DMS 273 (cell line): ENCODE measurements at regions not wholly inside any gene's neighbourhood (a gene's known extent, or its start where the extent isn't known, plus 50 kb on each side); places are given as distances from the start of the nearest gene placed in this dataset.
"Not testable (repeated sequence)": the region's sequence is repeated elsewhere in the genome, so short reads cannot be mapped to it uniquely, and the experiment has no call there.

ENCODE experiments used
- DNase-seq: peaks from one replicate; lab custom pipeline; 2025; ENCODE audit not compliant: unreplicated experiment; lab: John Stamatoyannopoulos, UW

DNA sequence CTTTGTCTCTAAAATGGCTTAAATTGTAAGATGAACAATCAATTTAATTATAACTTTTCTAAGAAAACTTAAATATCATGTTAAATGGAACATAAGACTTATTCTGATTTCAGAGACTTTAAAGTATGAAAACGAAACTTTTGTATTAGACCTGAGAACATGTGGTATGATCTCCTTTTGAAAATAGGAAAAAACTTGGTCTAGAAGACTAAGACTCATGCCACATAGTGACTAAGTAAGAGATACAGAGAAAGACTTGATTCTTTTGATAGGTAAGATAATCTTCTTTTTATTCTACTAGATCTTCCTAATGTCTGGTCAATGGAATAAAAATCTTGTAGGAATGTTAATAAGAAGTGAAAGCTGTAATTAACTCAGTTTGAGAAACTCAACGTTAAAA is 326.3 kb upstream of the GRIA3 start:
- no peak for DNase-seq

DNA sequence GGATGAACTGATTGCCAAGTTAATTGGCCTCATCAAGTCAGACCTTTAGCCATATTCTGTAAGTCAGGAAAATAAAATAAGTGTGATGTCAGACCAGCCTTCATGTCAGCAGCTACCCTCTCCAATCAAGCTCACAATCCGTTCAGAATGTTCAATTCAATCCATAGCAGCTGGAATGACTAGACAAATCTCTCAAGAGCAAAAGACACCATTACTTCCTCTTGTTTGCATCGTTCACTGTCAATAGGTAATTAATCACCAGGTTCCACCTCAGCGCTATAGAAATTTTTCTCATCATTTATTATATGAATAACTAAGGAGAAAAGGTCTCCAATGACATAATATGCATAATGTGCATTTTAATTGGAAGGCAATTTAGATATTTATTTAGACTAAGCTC is 321.0 kb upstream of the GRIA3 start:
- DNase-seq = no peak

DNA sequence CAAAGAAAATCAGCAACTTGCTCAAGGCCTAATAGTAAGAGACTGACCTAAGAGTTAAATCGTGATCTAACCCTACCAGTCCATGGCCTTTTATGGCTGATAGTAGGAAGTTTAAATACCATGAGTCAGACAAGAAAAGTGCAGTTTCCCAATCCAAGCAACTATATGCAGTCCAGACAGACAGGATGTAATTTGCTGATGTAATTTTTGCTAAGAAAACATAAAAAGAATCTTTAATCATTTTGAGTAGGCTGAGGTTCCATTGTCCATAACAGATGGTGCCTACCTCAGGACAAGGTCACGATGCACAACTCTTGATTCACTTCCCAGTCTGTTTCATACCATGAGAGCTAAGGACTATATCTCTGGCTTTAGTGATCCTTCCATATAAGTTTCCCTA is 317.5 kb upstream of the GRIA3 start:
- no peak for DNase-seq

DNA sequence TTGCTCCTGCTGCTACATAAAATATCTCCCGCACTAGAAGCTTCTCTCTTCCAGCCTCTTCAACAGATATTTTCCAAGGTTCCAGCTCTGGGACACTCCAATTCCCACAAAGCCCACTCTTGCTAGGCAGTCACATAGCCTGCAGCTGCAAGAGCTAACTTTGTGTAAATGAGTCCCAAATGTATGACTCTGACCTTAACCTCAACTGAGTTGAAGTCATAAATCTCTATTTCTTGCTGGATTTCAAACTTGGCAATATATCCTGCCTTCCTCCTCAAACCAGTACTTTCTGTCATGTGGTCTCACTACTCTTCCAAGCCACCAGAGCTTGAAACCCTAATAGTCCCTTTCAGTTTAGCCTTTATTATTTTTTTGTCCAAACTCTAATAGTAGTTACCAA is 315.4 kb upstream of the GRIA3 start:
- no peak for DNase-seq

DNA sequence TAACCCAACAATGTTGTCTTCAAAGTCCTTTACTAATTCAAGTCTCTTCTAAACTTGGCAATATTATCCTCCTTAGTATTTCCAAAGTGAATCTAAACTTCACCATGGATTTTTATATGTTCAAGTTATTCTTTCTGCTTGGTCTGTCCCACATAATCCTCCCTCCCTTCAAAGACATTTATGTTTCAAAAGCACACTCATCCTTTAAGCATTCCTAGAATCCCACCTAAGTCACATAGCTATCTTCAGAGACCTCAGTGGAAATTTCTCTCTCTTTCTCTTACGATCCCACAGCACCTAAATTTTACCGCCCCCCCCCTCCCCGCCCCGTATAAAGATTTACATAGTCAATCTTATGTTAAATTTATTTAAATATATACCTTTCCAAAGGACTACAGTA is 314.9 kb upstream of the GRIA3 start:
- DNase-seq = no peak

DNA sequence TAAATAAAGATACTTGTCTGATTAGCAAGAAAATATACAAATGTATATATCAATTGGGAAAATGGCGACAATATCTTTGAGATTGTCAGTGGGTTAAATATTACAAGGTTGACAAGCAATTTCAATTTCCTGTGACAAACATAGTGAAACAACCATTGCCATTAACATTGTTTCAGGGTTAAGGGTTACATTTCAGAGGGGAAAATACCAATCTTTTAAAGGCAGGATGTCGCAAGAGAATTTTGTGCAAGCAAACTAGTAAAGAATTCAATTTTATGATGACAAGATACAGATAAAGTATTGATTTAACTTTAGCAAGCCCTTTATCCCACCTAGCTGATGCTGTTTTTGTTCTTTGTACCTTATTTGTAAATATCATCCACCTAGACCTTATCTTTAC is 305.8 kb upstream of the GRIA3 start:
- DNase-seq = no peak

DNA sequence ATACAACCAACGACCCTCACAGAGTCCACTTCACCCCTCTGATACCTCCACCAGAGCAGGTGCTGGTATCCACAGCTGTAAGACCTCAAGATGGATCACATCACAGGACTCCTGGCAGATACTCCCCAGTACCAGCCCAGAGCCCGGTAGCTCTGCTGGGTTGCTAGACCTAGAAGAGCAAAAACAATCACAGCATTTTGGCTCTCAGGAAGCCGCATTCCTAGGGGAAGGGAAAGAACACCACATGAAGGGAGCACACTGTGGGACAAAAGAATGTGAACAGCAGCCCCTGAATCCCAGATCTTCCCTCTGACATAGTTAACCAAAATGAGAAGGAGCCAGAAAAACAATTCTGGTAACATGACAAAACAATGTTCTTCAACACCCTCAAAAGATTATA is 303.1 kb upstream of the GRIA3 start:
- DNase-seq = no peak

DNA sequence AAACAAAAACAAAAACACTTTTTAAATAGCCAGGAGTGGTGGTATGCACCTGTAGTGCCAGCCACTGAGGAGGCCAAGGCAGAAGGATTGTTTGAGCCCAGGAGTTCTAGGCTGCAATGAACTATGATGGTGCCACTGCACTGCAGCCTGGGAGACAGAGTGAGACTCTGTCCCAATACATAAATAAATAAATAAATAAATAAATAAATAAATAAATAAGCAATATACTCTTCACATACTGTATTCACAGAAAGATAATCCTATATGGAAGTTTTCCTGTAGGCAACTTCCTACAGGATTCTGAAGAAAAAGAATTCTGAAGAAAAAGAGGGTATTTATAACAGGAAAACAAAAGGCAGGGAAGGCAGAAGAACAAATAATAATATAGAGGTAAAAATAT is 293.3 kb upstream of the GRIA3 start:
- DNase-seq = no peak

DNA sequence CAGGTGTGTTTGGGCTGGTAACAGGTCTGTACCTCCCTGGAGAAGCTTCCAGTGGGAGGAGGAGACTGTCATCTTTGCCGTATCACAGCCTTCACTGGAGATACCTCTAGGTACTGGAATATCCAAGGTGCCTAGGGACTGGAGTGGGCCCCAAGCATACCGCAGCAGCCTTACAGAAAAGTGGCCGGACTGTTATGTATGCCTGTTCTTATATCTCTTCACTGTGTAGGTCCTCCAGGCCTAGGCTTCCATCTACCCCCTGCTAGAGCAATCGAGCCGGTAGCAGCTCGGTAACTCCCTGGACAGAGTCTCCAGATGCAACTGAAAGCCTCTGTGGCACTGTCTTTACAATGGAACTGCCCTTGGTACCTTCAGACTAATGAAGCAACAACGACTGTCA is 277.4 kb upstream of the GRIA3 start:
- no peak for DNase-seq

DNA sequence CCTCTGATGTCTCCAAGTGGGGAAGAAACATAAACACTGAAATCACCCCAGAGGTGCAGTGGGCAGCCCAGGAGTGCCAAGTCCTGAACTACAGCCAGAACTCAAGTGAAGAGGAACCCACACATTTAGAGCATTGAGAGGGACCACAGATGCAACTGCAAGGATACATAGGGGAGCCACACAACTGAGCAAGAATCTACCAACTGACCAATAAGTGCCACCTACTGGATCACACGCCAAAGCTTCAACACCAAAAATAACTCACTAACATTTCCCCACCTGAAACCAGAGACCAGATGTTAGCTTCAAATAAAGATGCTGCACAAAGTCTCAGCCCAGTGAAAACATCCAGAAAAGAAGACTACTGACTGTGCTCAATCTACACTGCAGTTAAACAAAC is 276.7 kb upstream of the GRIA3 start:
- no peak for DNase-seq

DNA sequence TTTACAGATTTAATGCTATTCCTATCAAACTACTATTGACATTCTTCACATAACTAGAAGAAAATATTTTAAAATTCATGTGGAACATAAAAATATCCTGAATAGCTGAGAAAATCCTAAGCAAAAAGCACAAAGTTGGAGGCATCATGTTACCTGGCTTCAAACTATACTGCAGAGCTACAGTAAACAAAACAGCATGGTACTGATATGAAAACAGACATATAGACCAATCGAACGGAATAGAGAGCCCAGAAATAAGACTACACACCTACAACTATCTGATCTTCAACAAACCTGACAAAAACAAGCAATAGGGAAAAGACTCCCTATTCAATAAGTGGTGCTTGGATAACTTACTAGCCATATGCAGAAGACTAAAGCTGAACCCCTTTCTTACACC is 273.4 kb upstream of the GRIA3 start:
- DNase-seq = no peak

DNA sequence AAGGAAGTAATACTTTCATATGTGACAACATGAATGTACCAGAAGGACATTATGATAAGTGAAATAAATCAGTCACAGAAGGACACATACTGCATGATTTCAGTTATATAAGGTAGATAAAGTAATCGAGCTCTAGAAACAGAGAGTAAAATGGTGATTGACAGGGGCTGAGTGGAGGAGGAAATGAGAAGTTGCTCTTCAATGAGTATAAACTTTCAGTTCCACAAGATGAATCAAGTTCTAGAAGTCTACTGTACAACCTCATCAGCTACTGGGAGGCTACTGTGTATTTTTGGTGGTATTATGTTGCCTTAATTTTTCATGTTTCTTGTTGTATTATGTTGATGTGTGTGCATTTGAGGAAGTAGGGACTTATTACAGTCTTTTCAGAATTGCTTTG is 270.9 kb upstream of the GRIA3 start:
- DNase-seq = no peak

DNA sequence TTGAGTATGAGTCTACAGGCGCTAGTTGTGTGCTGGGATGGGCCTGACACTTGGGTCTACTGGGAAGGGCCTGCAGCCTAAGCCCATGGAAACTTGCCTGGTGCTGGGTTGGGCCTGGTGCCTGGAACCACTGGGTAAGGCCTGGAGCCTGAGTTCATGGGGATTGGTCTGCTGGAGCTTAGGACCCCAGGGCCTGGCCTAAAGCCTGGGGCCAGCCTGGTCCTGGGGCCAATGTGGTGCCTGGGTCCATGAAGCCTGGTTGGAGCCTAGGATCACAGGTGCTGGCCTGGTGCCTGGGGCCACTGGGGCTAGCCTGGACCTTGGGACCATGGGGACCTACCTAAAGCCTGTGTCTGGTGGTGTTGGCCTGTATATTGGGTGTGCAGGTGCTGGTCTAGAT is 270.3 kb upstream of the GRIA3 start:
- DNase-seq = no peak

DNA sequence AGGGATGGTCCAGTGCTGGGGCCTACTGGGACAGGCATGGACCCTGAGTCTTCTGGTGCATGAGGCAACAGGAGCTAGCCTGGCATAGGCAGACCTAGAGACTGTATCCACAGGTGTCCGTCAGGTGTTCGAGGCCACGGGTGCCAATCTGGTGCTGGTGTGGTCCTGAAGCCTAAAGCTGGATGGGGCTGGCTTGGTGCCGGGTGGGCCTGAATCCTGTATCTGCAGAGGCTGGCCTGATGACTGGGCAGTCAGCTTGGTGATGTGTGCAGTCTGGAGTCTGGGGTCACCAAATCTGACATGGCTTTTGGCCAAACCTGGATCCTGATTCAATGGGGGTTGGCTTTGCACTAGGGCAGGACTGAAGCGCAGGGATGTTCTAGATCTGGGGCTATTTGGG is 269.8 kb upstream of the GRIA3 start:
- no peak for DNase-seq

DNA sequence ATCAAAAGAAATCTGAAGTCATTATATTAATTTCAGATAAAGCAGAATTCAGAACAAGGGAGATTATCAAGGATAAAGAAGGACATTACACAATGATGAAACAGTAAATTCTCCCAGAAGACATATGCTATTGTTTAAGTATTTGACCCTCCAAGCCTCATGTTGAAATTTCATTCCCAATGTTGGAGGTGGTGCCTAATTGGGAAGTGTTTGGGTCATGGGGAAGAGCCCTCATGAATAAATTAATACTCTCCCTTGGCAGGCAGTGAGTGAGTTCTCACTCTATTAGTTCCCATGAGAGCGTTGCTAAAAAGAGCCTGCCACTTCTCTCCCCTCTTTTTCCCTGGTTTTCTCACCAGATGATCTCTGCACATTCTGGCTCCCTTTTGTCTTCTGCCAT is 249.9 kb upstream of the GRIA3 start:
- DNase-seq = no peak

DNA sequence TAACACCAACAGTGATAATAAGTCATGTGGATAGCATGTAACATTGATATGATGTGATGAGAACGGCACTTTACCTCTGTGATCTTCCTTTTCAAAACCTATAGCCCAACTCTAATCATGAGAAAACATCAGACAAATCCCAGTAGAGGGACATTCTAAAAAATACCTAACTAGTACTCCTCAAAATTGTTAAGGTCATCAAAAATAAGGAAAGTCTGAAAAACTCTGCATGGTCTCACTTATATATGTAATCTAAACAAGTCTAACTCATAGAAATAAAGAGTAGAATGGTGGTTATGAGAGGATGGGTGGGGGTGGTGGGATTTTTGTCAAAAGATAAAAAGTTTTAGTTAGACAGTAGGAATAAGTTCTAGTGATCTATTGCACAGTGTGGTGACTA is 243.9 kb upstream of the GRIA3 start:
- no peak for DNase-seq

DNA sequence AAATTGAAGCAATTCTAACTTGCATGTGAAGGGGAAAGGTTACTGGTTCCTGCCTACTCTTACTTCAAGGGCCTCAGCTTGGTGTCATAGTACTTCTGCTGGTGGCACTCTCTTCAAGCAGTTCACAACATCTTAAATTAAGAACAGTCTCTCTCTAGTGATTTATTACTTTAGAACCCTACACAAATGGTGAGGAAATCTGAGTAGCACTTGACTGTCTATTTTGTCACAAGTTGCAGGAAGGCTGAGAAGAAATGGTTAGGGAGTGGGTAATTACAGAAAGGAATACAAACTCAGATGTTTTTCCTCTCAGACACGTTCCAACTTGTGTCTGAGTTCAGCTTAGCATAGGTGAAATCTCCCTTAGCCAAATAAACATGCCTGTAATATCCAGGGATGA is 242.3 kb upstream of the GRIA3 start:
- no peak for DNase-seq

DNA sequence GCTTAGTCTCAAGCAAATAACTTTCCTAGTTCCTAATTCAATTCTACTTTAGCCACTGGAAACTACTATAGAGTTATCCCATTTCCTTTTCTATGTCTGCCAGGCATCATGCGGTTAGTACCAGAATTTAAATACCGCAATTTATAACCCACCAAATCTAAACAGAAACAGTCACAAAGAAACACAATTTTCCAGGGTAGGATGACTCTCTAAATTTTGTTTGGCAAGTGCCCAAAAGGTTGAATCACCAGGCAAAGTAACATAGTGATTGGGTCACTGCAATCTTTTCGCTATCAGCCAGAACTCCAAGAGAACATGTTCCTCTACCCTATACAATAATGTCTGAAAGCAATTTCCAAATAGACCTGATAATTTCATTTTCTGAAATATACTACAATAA is 240.2 kb upstream of the GRIA3 start:
- DNase-seq = no peak

DNA sequence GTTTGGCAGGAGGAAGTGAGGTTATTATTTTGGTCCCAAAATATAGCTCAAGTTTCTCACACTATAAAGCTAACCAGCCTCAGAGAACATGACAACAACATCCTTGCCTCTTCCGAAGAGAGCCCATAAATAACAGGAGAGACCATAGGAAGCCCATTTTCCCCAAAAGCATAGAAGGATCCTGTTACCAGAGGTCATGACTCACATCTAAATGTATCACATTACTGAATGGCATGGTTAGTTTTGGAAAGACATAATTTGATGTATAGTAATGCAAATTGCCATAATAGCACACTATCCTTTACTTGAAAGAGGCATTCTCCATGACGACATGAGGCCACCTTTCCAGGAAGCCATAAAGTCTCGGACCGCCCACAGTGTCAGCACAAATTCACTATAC is 238.8 kb upstream of the GRIA3 start:
- DNase-seq = no peak

DNA sequence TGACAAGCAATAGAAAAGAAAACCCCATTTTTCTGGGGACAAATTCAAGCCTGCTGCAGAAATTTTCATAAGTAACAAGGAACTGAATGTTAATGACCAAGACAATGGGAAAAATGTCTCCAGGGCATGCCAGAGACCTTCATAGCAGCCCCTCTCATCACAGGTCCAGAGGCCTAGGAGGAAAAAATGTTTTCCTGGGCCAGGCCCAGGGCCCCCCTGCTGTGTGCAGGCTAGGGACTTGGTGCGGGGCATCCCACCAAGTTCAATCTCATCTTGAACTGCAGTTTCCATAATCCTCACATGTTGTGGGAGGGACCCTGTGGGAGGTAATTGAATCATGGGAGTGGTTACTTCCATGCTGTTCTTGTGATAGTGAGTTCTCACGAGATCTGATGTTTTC is 211.5 kb upstream of the GRIA3 start:
- no peak for DNase-seq

DNA sequence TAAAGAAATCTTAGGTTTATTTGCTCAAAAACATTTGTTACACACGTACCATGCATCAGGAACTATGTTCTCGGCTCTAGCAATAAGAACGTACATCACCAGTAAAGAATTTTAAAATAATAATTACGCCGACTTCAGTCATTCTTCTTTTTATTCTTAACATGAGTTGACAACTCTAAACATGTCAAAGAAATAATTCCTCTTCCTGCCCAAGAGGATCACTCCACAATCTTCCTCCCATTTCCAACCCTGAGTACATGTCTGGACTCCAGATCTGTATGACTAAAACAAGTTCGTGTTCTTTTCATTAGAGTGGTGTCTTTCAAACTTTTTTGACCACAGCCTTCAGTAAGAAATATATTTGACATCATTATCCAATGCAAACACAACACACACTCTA is 201.6 kb upstream of the GRIA3 start:
- no peak for DNase-seq

DNA sequence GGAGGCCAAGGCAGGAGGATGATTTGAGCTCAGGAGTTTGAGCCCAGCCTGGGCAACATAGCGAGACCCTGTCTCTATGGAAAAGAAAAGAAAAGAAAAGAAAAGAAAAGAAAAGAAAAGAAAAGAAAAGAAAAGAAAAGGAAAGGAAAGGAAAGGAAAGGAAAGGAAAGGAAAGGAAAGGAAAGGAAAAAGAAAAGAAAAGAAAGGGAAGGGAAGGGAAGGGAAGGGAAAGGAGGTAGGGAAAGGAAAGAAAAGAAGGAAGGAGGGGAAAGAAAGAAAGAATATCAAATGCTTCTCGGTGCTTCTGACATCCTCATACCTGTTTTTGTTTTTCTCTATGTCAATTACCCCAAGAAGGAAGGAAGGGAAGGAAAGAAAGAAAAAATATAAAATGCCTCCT is 181.2 kb upstream of the GRIA3 start:
- not testable (repeated sequence) for DNase-seq

DNA sequence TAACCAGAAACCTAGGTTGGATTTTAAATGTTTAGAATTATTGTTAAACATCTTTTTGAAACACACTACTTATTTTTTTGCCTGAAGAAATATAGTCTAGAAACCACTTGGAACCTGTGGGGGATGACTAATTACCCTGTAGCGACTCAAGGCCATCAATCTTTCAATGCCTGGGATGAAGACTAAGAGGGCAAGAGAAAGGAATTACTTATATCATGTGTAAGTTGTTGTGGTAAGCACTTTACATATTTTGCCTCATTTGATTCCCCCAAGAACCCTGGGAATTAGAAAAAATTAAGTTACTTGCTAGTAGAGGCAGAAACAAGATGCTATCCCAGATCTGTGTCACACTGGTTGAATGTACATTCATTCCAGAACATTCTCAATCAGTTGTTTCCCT is 170.9 kb upstream of the GRIA3 start:
- no peak for DNase-seq

DNA sequence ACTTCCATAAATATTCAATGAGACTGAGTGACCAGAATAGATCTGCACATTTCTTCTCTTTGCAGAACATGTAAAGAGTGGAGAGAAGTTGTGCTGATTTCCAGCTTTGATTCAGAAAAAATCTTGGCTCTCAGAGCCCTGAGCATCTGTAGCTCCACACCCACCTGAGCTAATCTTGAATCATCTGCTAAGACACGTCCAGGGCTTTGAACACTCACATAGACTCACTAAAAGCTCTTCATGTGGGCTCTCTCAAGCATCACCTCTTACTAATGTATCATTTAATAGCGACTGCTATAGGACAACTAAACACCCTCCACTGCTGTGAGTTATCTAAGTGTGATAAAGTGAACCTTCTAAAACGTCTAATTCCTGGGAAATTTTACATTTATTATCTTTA is 147.7 kb upstream of the GRIA3 start:
- no peak for DNase-seq
